HG02970 (cell line): ENCODE measurements at regions not wholly inside any gene's neighbourhood (a gene's known extent, or its start where the extent isn't known, plus 50 kb on each side); places are given as distances from the start of the nearest gene placed in this dataset.

Experiments used
- ATAC-seq: cut with Tn5 transposase; IDR thresholded peaks from one replicate; pipeline ENCODE4 v1.9.1; 2021; ENCODE audit warnings: mild to moderate bottlenecking, moderate library complexity, moderate number of reproducible peaks; ENCODE audit not compliant: unreplicated experiment, low FRiP score

- ATAC-seq: no peak
Measured at GRCh38 chr3:87363721-87364120, 87.3 kb upstream of the POU1F1 start.

- ATAC-seq: no peak
Measured at GRCh38 chr3:87361956-87362355, 85.6 kb upstream of the POU1F1 start.

- no peak for ATAC-seq
Measured at GRCh38 chr3:87361271-87361670, 84.9 kb upstream of the POU1F1 start.

- ATAC-seq: no peak
Measured at GRCh38 chr3:87359826-87360225, 83.4 kb upstream of the POU1F1 start.

- no peak for ATAC-seq
Measured at GRCh38 chr3:87359025-87359424, 82.6 kb upstream of the POU1F1 start.

- no peak for ATAC-seq
Measured at GRCh38 chr3:87358066-87358465, 81.7 kb upstream of the POU1F1 start.

- no peak for ATAC-seq
Measured at GRCh38 chr3:87354398-87354797, 78.0 kb upstream of the POU1F1 start.

- no peak for ATAC-seq
Measured at GRCh38 chr3:87351937-87352336, 75.6 kb upstream of the POU1F1 start.

- peak; percentile 96 for ATAC-seq
Measured at GRCh38 chr3:87350367-87351199, 74.2 kb upstream of the POU1F1 start.

GRCh38 chr3:87349833-87350232 lies 73.4 kb upstream of the POU1F1 start:
- ATAC-seq: no peak

GRCh38 chr3:87336761-87337160 lies 60.4 kb upstream of the POU1F1 start:
- no peak for ATAC-seq

- no peak for ATAC-seq
Measured at GRCh38 chr3:87335931-87336330, 59.5 kb upstream of the POU1F1 start.

- ATAC-seq: no peak
Measured at GRCh38 chr3:87333393-87333892, 57.1 kb upstream of the POU1F1 start.

- ATAC-seq: no peak
Measured at GRCh38 chr3:87332789-87333188, 56.4 kb upstream of the POU1F1 start.

GRCh38 chr3:87329065-87329464 lies 52.7 kb upstream of the POU1F1 start:
- ATAC-seq: no peak
